ENCODE measurements at regions not wholly inside any gene's neighbourhood (a gene's known extent, or its start where the extent isn't known, plus 50 kb on each side); places are given as distances from the start of the nearest gene placed in this dataset.
"Not testable (repeated sequence)": the region's sequence is repeated elsewhere in the genome, so short reads cannot be mapped to it uniquely, and the experiment has no call there.

DNA sequence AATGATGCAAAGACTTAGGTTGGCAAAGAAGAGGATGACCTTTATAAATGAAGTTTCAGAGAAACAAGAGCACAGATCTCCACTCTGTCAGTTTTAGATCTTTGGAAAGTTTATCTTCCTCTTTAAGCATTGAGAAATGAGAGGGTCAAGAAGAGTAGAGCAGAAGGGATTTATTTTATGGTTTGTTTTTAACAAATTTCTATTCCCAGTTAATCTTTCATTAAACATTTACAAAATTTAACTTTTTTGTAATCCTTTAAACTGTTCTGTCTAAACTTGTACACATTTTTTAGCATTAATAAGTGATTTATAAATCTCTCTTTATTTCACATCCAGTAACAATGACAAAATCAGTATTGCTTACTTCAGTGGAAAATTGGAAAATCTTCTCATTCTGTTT, 875.0 kb upstream of the IGFBP7 start:
- DNase-seq (ENCODE audit: low spot score): no peak
- in situ Hi-C loops (cut with HindIII; ENCODE audit: low sequenced_read_pairs): no loop called here

DNA sequence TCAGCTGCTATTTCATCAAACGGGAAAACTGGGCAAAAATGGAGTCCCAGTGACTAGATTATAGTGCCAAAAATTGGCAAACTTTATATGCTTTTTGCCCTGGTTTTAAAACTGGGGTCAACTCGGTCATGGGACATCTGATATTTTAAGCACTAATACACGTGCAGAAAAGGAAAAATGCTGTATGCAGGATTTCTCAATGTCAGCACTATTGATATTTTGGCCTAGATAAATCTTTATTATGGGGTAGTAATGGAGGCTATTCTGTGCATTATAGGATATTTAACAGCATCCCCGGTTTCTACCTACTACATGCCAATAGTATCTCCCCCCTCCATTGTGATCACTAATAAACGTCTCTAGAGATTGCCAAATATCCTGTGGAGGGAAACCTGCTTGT, 870.9 kb upstream of the IGFBP7 start:
- in situ Hi-C loops (cut with HindIII; ENCODE audit: low sequenced_read_pairs): no loop called here
- DNase-seq (ENCODE audit: low spot score): no peak

DNA sequence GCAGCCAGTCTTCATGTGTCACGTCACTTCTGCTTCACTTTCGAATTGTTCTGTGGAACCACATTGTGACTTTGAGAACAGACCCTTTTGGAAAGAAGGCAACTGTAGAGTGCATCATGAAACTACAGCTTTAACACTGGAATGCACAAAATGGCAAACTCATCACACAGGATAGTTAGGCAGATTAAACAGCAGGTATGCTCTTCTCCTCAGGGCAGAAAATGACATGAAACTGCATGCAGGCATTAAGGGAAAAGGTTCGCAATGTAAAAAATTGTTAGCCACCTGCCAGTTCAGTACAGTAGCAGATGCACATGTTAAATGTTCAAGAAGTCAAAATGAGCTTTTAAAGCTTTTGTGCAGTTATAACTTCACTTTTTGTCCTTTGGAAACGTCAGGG, 864.6 kb upstream of the IGFBP7 start:
- in situ Hi-C loops (cut with HindIII; ENCODE audit: low sequenced_read_pairs): no loop called here
- DNase-seq (ENCODE audit: low spot score): no peak

DNA sequence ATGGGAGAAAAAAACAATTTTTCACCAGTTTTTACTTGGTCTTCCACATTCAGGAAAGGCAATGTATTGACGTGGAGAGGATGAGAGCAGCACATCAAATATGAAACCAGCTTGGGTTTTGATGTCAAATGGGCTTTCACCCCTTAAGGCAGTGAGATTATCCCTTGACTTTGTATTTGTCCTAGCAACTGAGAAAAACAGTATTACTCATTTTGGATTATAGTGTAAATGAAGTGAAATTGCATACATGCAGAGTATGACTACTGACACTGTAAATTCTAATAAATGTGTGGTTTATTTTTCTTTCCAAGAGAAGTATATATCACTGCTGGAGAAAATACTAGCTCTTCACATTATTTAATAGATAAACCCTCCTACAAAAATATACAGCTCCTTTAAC, 863.6 kb upstream of the IGFBP7 start:
- DNase-seq (ENCODE audit: low spot score): no peak
- in situ Hi-C loops (cut with HindIII; ENCODE audit: low sequenced_read_pairs): no loop called here

DNA sequence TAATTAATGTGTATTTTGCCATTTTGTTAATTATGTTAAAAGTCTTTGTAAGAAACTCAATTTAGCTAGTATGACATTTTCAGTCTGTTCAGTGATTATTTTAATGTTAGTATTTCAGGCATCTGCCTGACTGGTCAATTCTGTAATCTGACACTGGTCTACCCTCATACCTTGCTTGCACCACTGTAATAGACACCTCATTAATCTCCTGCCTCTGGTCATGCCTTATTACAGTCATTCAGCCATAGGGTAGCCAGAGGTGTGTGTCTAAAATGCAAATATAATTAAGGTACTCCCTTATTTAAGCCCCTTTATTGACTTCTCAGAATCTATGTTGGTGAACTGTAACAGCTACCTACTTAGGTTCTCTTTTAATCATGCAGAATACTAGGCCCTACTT, 861.1 kb upstream of the IGFBP7 start:
- in situ Hi-C loops (cut with HindIII; ENCODE audit: low sequenced_read_pairs): no loop called here
- DNase-seq (ENCODE audit: low spot score): no peak

DNA sequence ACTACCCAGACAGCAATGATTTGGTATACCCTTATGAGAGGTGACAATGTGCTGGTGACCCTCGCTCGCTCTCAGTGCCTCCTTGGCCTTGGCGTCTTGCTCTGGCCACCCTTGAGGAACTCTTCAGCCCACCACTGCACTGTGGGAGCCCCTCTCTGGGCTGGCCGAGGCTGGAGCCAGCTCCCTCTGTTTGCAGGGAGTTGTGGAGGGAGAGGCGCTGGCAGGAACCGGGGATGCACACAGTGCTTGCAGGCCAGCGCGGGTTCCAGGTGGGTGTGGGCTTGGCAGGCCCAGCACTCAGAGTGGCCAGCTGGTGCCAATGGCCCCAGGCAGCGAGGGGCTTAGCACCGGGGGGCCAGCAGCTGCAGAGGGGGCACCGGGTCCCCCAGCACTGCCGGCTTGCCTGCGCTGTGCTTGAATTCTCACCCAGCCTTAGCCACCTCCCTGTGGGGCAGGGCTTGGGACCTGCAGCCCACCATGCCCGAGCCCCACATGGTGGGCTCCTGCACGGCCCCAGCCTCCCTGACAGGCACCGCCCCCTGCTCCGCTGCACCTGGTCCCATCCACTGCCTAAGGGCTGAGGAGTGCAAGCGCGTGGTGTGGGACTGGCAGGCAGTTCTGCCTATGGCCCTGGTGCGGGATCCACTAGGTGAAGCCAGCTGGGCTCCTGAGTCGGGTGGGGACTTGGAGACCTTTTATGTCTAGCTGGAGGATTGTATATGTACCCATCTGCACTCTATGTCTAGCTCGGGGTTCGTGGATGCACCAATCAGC, 857.0 kb upstream of the IGFBP7 start:
- DNase-seq (ENCODE audit: low spot score): no peak
- in situ Hi-C loops (cut with HindIII; ENCODE audit: low sequenced_read_pairs): no loop called here

DNA sequence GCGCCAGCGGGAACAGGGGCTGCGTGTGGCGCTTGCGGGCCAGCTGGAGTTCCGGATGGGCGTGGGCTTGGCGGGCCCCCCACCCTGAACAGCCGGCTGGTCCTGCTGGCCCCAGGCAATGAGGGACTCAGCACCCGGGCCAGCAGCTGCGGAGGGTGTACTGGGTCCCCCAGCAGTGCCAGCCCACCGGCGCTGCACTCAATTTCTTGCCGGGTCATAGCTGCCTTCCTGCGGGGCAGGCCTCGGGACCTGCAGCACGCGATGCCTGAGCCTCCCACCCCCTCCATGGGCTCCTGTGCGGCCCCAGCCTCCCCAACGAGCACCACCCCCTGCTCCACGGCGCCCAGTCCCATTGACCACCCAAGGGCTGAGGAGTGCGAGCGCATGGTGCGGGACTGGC, 855.2 kb upstream of the IGFBP7 start:
- in situ Hi-C loops (cut with HindIII; ENCODE audit: low sequenced_read_pairs); DNase-seq (ENCODE audit: low spot score): not testable (repeated sequence)

DNA sequence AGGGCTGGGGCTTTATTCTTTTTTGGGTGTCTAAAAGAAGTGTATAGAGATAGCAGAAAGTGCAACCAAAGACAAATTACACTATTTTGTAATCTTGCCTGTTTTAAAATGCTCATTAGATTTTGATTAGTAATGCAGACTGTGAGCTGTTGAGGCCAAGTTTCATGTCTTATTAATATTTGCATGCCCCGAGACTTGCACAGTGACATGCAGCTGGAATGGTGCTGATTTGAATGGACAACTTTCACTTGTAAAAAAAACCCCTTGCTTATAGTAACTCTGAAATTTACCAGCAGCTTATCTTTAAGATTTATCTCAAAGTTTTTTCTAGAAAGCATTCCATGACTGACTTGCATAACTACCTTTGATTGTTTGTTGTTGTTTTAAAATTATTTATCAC, 835.1 kb upstream of the IGFBP7 start:
- in situ Hi-C loops (cut with HindIII; ENCODE audit: low sequenced_read_pairs): no loop called here
- DNase-seq (ENCODE audit: low spot score): no peak

DNA sequence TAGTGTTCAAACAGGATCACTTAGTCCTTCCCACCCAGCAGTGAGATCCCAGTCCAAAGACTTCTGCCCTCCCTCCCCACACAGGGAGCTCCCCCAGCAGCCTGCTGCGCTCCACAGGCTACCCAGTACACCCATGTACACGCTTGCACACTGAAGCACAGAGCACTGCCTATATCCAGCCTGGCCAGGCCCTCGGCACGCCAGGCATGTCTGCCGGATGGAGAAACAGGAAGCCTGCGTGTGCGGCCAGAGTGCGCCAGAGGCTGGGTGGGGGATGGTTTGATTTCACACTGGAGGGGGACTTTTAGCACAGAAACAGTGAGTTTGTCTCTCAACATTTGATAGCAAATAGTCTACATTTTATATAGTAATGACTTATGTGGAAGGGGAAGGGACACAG, 833.5 kb upstream of the IGFBP7 start:
- no peak for DNase-seq (ENCODE audit: low spot score)
- in situ Hi-C loops (cut with HindIII; ENCODE audit: low sequenced_read_pairs): no loop called here

DNA sequence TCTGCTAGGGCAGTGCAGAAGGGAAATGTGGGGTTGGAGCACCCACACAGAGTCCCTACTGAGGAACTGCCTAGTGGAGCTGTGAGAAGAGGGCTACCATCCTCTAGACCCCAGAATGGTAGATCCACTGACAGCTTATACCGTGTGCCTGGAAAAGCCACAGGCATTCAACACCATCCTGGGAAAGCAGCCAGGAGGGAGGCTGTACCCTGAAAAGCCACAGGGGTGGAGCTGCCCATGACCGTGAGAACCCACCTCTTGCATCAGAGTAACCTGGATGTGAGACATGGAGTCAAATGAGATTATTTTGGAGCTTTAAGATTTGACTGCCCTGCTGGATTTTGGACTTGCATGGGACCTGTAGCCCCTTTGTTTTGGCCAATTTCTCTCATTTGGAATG, 827.1 kb upstream of the IGFBP7 start:
- DNase-seq (ENCODE audit: low spot score); in situ Hi-C loops (cut with HindIII; ENCODE audit: low sequenced_read_pairs): not testable (repeated sequence)

DNA sequence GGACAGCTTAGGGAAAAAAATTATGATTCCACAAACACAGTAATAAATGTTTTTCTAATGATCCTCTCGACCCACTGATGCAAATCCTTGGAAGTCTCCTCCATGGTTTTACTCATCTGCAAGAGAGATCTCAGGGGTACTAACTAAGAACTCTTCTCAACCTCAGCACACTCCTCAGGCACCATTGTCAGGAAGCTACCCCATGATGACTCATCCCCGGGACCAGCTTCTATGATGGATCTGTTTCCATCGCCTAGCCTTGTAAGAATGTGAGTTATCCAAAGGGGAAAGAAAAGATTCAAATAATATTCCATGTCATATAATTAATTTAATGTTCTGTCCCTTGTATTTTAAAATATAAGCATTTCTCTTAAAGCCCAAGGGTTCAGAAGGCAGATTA, 816.1 kb upstream of the IGFBP7 start:
- in situ Hi-C loops (cut with HindIII; ENCODE audit: low sequenced_read_pairs): no loop called here
- DNase-seq (ENCODE audit: low spot score): no peak

DNA sequence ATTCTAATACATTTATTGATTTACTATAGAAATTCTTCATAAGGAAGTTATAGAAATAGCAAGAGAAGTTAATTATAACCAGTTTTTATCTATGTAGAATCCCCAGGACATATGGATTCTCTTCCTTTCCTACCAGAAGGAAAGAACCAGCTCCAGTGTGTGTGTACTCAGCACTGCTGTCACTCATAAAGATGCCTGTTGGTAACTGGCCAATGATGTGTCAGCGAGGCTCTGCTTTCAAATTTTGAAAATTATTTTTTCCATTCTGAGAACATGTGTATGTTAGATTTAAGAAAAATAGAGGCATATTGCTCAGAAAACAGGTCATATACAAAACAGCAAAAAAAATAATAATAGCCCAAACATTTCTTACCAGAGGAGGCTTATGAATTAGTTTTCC, 814.8 kb upstream of the IGFBP7 start:
- in situ Hi-C loops (cut with HindIII; ENCODE audit: low sequenced_read_pairs): no loop called here
- DNase-seq (ENCODE audit: low spot score): no peak

DNA sequence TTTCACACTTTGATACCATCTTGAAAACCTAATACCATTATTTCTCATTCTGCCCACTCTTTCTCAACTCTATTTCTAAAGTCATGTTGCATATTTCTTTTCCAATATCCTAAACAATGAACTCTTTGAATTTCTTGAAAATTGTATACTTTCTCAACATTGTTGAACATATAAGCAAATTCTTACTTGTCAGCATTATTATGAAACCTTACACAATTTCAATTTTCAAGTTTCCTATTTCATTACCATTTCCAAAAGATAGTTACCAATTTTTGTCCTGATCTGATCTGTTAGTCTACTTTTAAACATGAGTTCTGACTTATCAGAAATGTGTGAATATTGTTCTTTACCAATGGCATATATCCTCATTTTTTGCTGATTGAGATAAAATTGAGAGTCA, 806.3 kb upstream of the IGFBP7 start:
- no peak for DNase-seq (ENCODE audit: low spot score)
- in situ Hi-C loops (cut with HindIII; ENCODE audit: low sequenced_read_pairs): no loop called here

DNA sequence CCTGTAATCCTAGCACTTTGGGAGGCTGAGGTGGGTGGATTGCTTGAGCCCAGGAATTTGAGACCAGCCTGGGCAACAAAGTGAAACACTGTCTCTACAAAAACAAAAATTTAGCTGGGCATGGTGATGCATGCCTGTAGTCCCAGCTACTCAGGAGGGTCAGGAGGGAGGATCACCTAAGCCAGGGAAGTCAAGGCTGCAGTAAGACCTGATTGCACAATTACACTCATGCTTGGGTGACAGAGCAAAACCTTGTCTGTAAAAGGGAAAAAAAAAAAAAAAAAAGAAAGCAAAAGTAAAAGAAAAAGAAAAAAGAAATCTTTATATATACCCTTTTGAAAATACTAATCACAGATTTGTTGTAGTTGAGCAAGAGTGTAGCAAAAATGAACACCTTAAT, 801.0 kb upstream of the IGFBP7 start:
- DNase-seq (ENCODE audit: low spot score): no peak
- in situ Hi-C loops (cut with HindIII; ENCODE audit: low sequenced_read_pairs): no loop called here

DNA sequence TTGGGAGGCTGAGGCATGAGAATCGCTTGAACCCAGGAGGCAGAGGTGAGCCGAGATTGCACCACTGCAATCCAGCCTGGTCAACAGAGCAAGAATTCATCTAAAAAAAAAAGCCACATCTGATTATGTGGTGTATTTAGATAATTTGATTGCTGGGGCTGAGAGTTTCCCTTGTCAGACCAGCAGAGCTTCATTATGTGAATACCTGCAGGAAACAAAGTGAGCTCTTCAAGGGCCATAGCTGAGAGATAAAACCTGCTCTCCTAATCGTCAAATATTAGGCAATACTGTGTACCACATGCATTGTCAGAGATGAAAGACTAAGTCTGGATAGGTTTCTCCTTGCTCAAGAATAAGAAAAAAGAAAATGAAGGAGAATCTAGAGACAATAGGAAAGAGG, 800.0 kb upstream of the IGFBP7 start:
- no peak for DNase-seq (ENCODE audit: low spot score)
- in situ Hi-C loops (cut with HindIII; ENCODE audit: low sequenced_read_pairs): no loop called here

DNA sequence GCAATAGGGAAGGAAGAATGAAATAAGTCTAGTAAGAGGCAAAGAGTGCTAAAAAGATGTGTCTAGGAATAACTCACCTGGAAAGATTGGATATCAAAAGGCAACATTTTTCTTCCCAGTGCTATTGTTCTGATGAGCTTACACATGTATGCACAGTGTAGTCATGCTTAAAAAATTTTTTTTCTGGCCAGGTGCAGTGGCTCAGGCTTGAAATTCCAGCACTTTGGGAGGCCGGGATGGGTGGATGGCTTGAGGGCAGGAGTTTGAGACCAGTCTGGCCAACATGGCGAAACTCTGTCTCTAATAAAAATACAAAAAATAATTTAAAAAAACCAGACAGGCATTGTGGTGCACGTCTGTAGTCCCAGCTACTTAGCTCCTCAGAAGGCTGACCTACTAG, 795.8 kb upstream of the IGFBP7 start:
- in situ Hi-C loops (cut with HindIII; ENCODE audit: low sequenced_read_pairs): no loop called here
- no peak for DNase-seq (ENCODE audit: low spot score)

DNA sequence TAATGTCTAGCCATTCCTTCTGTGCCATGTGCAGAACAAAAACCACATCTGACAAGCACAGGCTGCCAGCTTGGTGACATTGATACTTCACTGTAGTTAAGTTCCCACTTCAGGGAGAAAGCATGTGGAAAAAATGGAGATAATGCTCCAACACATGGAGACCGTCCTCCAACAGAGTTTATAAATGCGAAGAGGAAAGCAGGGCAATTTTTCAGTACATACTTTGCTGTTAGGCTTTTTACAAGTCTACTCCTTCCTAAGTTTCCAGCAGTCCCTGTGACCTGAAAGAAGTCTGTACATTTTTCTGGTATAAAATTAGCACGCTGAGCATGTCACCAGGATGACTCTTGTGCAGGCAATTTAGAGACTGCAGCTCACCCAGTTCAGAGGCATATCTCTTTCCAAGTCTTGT, 766.9 kb upstream of the IGFBP7 start:
- in situ Hi-C loops (cut with HindIII; ENCODE audit: low sequenced_read_pairs): no loop called here
- DNase-seq (ENCODE audit: low spot score): no peak

DNA sequence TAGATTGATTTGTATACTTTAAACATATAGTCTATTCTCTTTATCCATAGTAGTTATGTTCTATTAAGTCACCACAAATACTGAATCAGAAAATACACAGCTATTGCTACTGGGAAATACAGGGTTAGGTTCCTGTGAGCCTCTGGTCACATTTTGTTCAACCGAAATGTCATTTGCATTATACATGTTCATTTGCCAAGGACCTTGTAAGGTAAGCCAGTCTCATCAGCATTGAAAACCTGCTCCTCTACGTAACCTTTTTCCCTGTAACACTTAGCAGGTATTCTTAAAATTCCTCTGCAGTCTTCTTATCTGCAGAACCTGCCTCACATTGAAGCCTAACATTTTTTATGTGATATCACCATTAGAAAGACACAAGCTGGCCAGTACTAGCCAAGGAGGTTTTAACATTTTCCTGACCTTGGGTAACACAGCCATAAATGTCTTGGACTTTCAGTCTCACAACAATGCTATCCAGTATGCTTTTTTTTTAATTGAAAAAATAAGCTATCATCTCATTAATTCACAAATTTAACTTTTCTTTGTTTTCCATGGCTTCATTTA, 765.7 kb upstream of the IGFBP7 start:
- no peak for DNase-seq (ENCODE audit: low spot score)
- in situ Hi-C loops (cut with HindIII; ENCODE audit: low sequenced_read_pairs): no loop called here

DNA sequence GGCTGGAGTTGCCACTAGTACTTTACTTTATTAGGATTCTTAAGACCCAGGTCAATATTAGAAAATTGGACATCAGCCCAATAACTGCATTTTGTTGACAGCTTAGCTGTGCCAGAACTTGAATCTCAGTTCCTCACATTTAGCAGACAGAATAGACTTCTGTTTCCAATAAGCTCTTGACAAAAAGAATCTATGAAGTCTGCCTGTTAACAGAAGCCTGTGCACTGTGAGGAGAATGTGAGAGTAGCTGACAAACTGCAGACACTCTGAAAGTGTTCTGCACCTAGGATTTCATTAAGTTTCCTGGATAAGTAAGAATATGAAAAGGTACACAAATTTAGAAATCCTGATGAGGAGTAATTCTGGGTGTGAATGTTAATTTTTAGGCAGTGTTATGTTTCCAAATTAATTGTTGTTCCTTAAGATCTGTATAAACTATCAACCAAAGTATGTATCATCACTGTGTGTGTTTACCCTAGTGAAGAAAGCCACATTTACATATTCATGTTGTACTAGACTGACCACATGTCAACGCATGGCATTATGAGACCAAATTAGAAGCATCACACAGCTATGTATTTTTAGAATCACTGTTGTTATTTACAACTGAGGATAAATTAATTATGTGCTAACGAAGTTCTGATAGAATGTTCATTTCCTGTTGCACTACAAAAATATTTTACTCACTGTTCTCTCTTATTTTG, 756.4 kb upstream of the IGFBP7 start:
- in situ Hi-C loops (cut with HindIII; ENCODE audit: low sequenced_read_pairs): no loop called here
- no peak for DNase-seq (ENCODE audit: low spot score)

DNA sequence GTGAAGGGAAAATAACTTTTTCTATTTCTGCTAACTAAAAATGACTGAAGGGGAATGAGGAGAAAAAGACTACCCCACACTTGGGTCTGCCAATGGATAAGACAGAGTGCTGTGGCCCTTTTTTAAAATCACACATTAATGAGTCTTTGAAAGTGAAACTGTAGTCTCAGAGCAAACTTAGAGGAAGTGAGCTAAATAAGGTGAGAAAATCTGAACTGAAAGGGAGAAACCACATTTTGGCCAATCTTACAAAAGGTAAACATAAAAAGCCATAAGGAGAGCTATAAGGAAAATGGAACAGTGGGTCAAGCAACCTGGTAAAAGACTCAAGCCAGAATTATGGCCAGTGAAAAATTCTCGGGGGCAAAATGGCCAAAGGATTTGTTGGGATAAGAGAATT, 755.1 kb upstream of the IGFBP7 start:
- DNase-seq (ENCODE audit: low spot score): no peak
- in situ Hi-C loops (cut with HindIII; ENCODE audit: low sequenced_read_pairs): no loop called here

DNA sequence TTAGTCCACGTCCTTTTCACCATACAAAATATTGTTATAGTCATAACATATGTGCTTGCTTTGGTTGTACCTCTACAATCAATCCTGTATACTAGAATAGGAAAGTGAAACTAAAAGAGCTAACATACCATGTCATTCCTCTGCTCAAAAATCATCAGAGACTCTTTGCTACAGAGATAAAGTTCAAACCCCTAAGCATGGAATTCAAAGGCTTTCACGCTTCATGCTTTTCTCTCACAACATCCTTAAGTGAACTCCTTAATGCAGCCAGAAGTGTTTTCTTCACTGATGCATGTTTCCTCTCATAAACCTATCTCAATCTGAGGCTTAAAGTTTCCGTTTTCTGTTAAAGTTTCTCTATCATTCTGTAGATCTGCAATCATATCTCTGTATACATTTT, 744.6 kb upstream of the IGFBP7 start:
- in situ Hi-C loops (cut with HindIII; ENCODE audit: low sequenced_read_pairs): no loop called here
- no peak for DNase-seq (ENCODE audit: low spot score)

All from G401 (cell line).